ENCODE measurements at regions not wholly inside any gene's neighbourhood (a gene's known extent, or its start where the extent isn't known, plus 50 kb on each side); places are given as distances from the start of the nearest gene placed in this dataset.

DNA sequence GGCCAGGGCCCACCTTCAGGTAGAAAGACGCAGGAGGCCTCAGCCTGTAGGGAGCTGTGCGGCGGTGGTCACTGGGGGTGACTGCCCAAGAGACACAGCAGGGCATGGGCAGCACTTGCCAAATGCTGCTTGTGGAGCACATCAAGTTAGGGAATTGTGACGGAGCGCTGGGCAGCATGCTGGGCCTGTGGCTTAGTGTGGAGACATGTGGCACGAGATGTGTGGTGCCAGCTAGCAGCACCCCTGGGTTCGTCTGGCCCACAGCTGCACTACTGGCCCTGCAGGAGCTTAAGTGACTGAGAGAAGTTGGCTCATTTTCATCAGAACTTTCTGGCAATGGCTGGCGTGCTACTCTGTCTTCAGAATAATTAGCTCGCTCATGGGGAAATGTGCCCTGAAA, 213.1 kb upstream of the SYNDIG1 start:
- ATAC-seq (ENCODE audit: insufficient read depth, low FRiP score) (no peak), DNase-seq (no peak)
- Histone ChIP-seq H3K27me3 (ENCODE audit: control insufficient read depth in 3 of 3, insufficient read depth in 3 of 3, low read length in 2 of 3) (no peaks in the 10 kb centered on the region), H3K9me3 (ENCODE audit: control insufficient read depth in 4 of 4, insufficient read depth in 3 of 4, low read length in 3 of 4) (no peaks in the 10 kb centered on the region), H3K36me3 (ENCODE audit: control insufficient read depth in 4 of 4, insufficient read depth in 4 of 4, low read length in 4 of 4) (no peaks in the 10 kb centered on the region), H3K9ac (ENCODE audit: insufficient read depth in 1 of 2, low read length in 2 of 2) (no peak overlapping the region), H3K27ac (ENCODE audit: low read depth in 1 of 2, low read length in 1 of 2) (no peak overlapping the region), H3K4me3 (no peak overlapping the region), H3K4me1 (ENCODE audit: control insufficient read depth in 5 of 5, insufficient read depth in 5 of 5, low read length in 5 of 5) (no peaks in the 10 kb centered on the region)
- WGBS, 2 donors: 91 to 93% methylated on average over 9 of the region's 9 CpGs
- TF ChIP-seq, protein P1, sequence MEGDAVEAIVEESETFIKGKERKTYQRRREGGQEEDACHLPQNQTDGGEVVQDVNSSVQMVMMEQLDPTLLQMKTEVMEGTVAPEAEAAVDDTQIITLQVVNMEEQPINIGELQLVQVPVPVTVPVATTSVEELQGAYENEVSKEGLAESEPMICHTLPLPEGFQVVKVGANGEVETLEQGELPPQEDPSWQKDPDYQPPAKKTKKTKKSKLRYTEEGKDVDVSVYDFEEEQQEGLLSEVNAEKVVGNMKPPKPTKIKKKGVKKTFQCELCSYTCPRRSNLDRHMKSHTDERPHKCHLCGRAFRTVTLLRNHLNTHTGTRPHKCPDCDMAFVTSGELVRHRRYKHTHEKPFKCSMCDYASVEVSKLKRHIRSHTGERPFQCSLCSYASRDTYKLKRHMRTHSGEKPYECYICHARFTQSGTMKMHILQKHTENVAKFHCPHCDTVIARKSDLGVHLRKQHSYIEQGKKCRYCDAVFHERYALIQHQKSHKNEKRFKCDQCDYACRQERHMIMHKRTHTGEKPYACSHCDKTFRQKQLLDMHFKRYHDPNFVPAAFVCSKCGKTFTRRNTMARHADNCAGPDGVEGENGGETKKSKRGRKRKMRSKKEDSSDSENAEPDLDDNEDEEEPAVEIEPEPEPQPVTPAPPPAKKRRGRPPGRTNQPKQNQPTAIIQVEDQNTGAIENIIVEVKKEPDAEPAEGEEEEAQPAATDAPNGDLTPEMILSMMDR (IDR thresholded peaks at IDR 0.05; ENCODE audit: control extremely low read depth, extremely low read depth): no peak

DNA sequence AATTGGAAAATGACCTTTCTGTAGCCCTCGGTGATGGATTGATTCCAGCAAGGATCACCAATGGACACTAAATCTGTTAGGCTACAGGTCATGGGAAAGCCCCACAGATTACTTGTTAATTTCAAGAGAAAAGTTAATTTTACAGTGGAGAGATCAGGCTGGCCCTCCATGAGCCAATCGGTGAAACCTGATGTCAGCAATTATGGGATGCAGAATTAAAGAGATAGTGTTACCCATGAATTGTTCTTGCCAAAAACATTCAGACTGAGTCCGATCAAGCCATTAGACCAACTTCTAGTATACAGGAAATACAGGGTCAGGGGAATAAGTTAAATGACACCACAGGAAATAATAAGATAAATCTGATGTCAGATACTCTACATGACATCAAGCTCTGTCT, 214.9 kb upstream of the SYNDIG1 start:
- Histone ChIP-seq H3K4me3 (no peak overlapping the region), H3K4me1 (ENCODE audit: control insufficient read depth in 5 of 5, insufficient read depth in 5 of 5, low read length in 5 of 5) (no peaks in the 10 kb centered on the region), H3K9ac (ENCODE audit: insufficient read depth in 1 of 2, low read length in 2 of 2) (no peak overlapping the region), H3K36me3 (ENCODE audit: control insufficient read depth in 4 of 4, insufficient read depth in 4 of 4, low read length in 4 of 4) (no peaks in the 10 kb centered on the region), H3K27me3 (ENCODE audit: control insufficient read depth in 3 of 3, insufficient read depth in 3 of 3, low read length in 2 of 3) (no peaks in the 10 kb centered on the region), H3K9me3 (ENCODE audit: control insufficient read depth in 4 of 4, insufficient read depth in 3 of 4, low read length in 3 of 4) (no peaks in the 10 kb centered on the region), H3K27ac (ENCODE audit: low read depth in 1 of 2, low read length in 1 of 2) (no peak overlapping the region)
- TF ChIP-seq, protein P1 (IDR thresholded peaks at IDR 0.05; ENCODE audit: control extremely low read depth, extremely low read depth): no peak
- ATAC-seq (ENCODE audit: insufficient read depth, low FRiP score) (no peak), DNase-seq (no peak)
- WGBS, 2 donors: 74 to 79% methylated on average over 3 of the region's 3 CpGs

DNA sequence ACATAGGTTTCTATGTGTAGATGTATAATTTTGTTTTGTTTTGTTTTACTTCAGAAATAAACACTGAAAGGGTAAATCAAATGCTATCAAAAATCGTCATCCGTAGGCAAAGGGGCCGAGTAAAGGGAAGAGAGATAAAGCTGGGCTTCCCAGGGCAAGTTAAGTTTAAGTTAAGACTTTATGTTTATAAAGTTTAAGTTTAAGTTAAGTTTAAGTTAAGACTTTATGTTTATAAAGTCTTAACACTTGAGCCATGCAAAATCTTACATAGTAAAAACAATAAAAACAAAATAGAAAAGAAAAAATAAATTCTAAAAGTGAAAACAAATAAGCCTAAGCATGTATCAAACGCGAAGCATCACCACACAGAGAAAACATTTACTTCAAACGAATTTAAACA, 216.1 kb upstream of the SYNDIG1 start:
- Histone ChIP-seq H3K4me1 (ENCODE audit: control insufficient read depth in 5 of 5, insufficient read depth in 5 of 5, low read length in 5 of 5) (peaks cover 0 to 1% (median 0%) of the 10 kb centered on the region in 5 donors), H3K27ac (ENCODE audit: low read depth in 1 of 2, low read length in 1 of 2) (no peak overlapping the region), H3K27me3 (ENCODE audit: control insufficient read depth in 3 of 3, insufficient read depth in 3 of 3, low read length in 2 of 3) (no peaks in the 10 kb centered on the region), H3K36me3 (ENCODE audit: control insufficient read depth in 4 of 4, insufficient read depth in 4 of 4, low read length in 4 of 4) (no peaks in the 10 kb centered on the region), H3K9me3 (ENCODE audit: control insufficient read depth in 4 of 4, insufficient read depth in 3 of 4, low read length in 3 of 4) (peaks cover 0 to 3% (median 0%) of the 10 kb centered on the region in 4 donors), H3K9ac (ENCODE audit: insufficient read depth in 1 of 2, low read length in 2 of 2) (no peak overlapping the region), H3K4me3 (no peak overlapping the region)
- whole genome bisulfite sequencing, 2 donors: 80 to 88% methylated on average over 6 of the region's 6 CpGs
- DNase-seq (no peak), ATAC-seq (ENCODE audit: insufficient read depth, low FRiP score) (no peak)
- TF ChIP-seq, protein P1 (IDR thresholded peaks at IDR 0.05; ENCODE audit: control extremely low read depth, extremely low read depth): no peak

DNA sequence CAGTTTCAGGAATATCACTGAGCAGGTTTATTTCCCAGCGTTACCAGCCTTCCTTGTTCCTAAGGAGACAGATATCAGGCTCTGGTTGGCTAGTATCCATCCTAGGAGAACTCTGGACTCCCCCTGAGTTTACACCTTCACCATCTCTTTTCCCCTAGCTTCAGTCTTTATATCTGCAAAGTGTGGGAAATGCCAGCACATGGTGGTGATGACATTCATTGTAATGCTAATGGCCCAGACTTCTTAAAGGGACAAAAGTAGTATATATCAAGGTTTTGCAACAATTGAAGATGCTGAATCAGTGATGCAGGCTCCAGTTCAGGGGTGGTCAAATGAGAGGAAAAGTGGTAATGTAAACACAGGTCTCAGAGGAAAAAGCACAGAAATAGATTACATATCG, 224.3 kb upstream of the SYNDIG1 start:
- no peak for DNase-seq
- Histone ChIP-seq H3K9ac (ENCODE audit: insufficient read depth in 1 of 2, low read length in 2 of 2) (no peak overlapping the region), H3K36me3 (ENCODE audit: control insufficient read depth in 4 of 4, insufficient read depth in 4 of 4, low read length in 4 of 4) (no peaks in the 10 kb centered on the region), H3K9me3 (ENCODE audit: control insufficient read depth in 4 of 4, insufficient read depth in 3 of 4, low read length in 3 of 4) (peaks cover 0 to 10% (median 0%) of the 10 kb centered on the region in 4 donors), H3K27me3 (ENCODE audit: control insufficient read depth in 3 of 3, insufficient read depth in 3 of 3, low read length in 2 of 3) (peaks cover 0 to 6% (median 2%) of the 10 kb centered on the region in 3 donors), H3K4me3 (no peak overlapping the region), H3K27ac (ENCODE audit: low read depth in 1 of 2, low read length in 1 of 2) (no peak overlapping the region), H3K4me1 (ENCODE audit: control insufficient read depth in 5 of 5, insufficient read depth in 5 of 5, low read length in 5 of 5) (peaks cover 0 to 1% (median 0%) of the 10 kb centered on the region in 5 donors)
- no peak for ATAC-seq (ENCODE audit: insufficient read depth, low FRiP score)
- TF ChIP-seq, protein P1 (IDR thresholded peaks at IDR 0.05; ENCODE audit: control extremely low read depth, extremely low read depth): no peak
- 69 to 83% methylated on average over 2 of the region's 2 CpGs for WGBS, 2 donors
